AG09319 (cell line): ENCODE measurements at regions not wholly inside any gene's neighbourhood (a gene's known extent, or its start where the extent isn't known, plus 50 kb on each side); places are given as distances from the start of the nearest gene placed in this dataset.

Experiments
- DNase-seq: peaks from one replicate; pipeline ENCODE4 v3.0.0-alpha.2; 2010; ENCODE audit warnings: low read depth; ENCODE audit errors: extremely low read depth
- CTCF ChIP-seq: IDR thresholded peaks from 2 replicates; pipeline ENCODE4 v1.5.1; 2011; ENCODE audit warnings: low read depth, mild to moderate bottlenecking, inconsistent platforms, low read length, moderate library complexity

DNA sequence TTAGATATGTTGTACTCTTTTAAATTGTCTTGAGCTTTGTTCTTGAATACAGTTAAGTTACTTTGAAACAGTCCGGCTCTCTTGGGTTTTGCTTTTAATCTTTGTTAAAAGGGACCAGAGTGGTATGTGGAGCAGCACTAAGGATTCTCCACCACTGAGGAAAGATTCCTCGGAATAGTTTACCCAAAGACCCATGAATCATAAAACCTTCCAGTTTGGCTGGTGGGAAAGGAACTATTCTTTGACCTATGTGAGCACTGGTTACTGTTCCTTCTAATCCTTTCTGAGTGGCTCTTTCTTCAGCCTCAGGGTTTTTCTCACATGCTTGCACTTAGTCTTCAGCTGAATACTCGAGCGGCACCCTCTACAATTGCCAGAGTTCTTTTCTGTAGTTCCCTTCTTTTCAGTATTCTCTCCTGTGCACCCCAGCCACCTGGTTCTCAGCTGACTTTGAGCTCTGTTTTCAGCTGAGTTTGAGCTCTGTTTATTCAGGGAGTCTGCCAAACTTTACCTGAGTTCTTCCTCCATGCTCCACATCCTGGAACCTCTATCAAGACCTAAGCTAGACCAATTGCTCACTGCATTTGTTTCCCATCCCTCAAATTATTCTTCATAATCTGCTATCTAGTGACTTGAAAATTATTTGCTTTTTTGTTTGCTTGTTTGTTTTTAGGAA, 253.8 kb upstream of the PLXNA2 start:
- no peak for TF ChIP-seq CTCF
- no peak for DNase-seq

DNA sequence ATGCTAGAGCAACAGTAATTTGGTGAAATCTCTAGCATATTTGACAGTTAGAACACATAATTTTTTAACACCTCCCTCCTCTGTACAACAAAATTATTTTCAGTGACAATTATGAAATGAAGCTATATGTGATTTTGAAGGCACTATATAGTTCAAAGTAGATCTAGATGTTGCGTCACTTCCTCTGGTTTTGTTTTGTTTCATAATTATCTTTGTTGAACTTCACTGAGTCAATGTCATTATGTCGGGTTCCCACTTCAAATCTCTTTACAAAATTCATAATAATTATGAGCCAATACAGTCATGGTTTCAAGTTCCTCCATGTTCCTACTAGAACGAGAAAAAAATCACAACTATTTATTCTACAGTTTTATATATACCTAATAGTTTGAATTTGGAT, 254.8 kb upstream of the PLXNA2 start:
- TF ChIP-seq CTCF: no peak
- DNase-seq: no peak

- no peak for TF ChIP-seq CTCF
- DNase-seq: no peak
These were observed 255.4 kb upstream of the PLXNA2 start for GRCh38 chr1:208499601-208500000.

- no peak for DNase-seq
- TF ChIP-seq CTCF: no peak
These were observed 256.2 kb upstream of the PLXNA2 start for GRCh38 chr1:208500375-208500774.

DNA sequence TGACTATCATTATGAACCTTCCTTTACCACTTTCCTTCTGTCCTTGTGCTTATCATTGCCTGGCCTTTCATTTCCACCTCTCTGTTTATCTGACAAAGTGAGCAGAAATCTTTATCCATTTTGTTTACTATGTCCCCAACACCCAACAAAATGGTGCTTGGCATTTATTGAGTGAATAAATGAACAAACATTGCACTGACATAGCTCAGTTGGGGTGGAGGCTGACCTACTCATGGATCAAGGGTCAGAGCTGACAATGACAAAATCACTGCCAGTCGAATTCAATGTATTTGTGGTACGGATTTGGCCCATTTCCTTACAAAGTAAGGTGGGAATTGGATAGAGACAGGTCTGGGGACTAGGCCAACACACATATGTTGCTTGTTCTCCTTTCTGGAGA, 257.4 kb upstream of the PLXNA2 start:
- no peak for TF ChIP-seq CTCF
- no peak for DNase-seq

- no peak for DNase-seq
These were observed 259.6 kb upstream of the PLXNA2 start for GRCh38 chr1:208503787-208504186.

GRCh38 chr1:208506812-208507211, 262.6 kb upstream of the PLXNA2 start:
- DNase-seq: no peak
- TF ChIP-seq CTCF: no peak

More at GRCh38 chr1:208503787-208504186, 259.6 kb upstream of the PLXNA2 start:
- no peak for TF ChIP-seq CTCF
